CD8-positive, alpha-beta memory T cell (primary cell): ENCODE measurements at regions not wholly inside any gene's neighbourhood (a gene's known extent, or its start where the extent isn't known, plus 50 kb on each side); places are given as distances from the start of the nearest gene placed in this dataset.

ENCODE experiments used
- CTCF ChIA-PET: fragments of 350-600 bp; sonication (Branson Sonifier 250); formaldehyde crosslinking; loops from one replicate; lab custom pipeline; 2021; ENCODE audit warnings: antibody characterized with exemption; lab: Charles Lee
- POLR2A ChIA-PET: fragments of 350-600 bp; sonication (Branson Sonifier 250); formaldehyde crosslinking; loops from one replicate; lab custom pipeline; 2021; ENCODE audit warnings: antibody characterized with exemption; lab: Charles Lee
- DNase-seq, 5 donors: peaks; one replicate each; pipeline versions ENCODE4 v3.0.0 to v3.0.0-alpha.2; 2020 to 2022; ENCODE audit warnings: mixed read lengths in 1 of 5
- H3K27ac ChIP-seq: one replicate; pipeline ENCODE4 v1.7.0; 2013; ENCODE audit warnings: low read depth, mild to moderate bottlenecking, low read length, moderate library complexity
- H3K27me3 ChIP-seq: 2 replicates; pipeline ENCODE4 v1.7.0; 2013; ENCODE audit warnings: low read length, mild to moderate bottlenecking; ENCODE audit not compliant: insufficient read depth, poor library complexity, severe bottlenecking
- H3K36me3 ChIP-seq: 2 replicates; pipeline ENCODE4 v1.7.0; 2013; ENCODE audit warnings: mild to moderate bottlenecking, low read length, moderate library complexity; ENCODE audit not compliant: insufficient read depth
- H3K4me1 ChIP-seq: 2 replicates; pipeline ENCODE4 v1.7.0; 2013; ENCODE audit warnings: mild to moderate bottlenecking, low read length, moderate library complexity; ENCODE audit not compliant: insufficient read depth
- H3K4me3 ChIP-seq: 2 replicates; pipeline ENCODE4 v1.7.0; 2013; ENCODE audit warnings: mild to moderate bottlenecking, low read length
- H3K9me3 ChIP-seq: 2 replicates; pipeline ENCODE4 v1.7.0; 2013; ENCODE audit warnings: mild to moderate bottlenecking, low read length
- H3K27ac Mint-ChIP-seq, 8 donors: one replicate each; pipeline ENCODE4 v1.8.0; 2020 to 2021; ENCODE audit warnings: mixed read lengths in 8 of 8, mild to moderate bottlenecking in 6 of 8, inconsistent platforms in 3 of 8, moderate library complexity in 3 of 8
- H3K27me3 Mint-ChIP-seq, 2 donors: one replicate each; pipeline ENCODE4 v1.8.0; 2020 to 2021; ENCODE audit warnings: mixed read lengths in 2 of 2, mild to moderate bottlenecking in 1 of 2, moderate library complexity in 1 of 2
- H3K36me3 Mint-ChIP-seq, 3 donors: one replicate each; pipeline ENCODE4 v1.8.0; 2020 to 2021; ENCODE audit warnings: mixed read lengths in 3 of 3, inconsistent platforms in 1 of 3, mild to moderate bottlenecking in 1 of 3
- H3K4me1 Mint-ChIP-seq, 3 donors: one replicate each; pipeline ENCODE4 v1.8.0; 2020 to 2021; ENCODE audit warnings: mixed read lengths in 3 of 3, inconsistent platforms in 1 of 3, mild to moderate bottlenecking in 1 of 3
- H3K4me3 Mint-ChIP-seq, 7 donors: one replicate each; pipeline ENCODE4 v1.8.0; 2020 to 2021; ENCODE audit warnings: mixed read lengths in 7 of 7, mild to moderate bottlenecking in 6 of 7, moderate library complexity in 4 of 7, inconsistent platforms in 2 of 7
- H3K9me3 Mint-ChIP-seq, 5 donors: one replicate each; pipeline ENCODE4 v1.8.0; 2020 to 2022; ENCODE audit warnings: mixed read lengths in 5 of 5, mild to moderate bottlenecking in 3 of 5, moderate library complexity in 2 of 5, inconsistent platforms in 1 of 5

DNA sequence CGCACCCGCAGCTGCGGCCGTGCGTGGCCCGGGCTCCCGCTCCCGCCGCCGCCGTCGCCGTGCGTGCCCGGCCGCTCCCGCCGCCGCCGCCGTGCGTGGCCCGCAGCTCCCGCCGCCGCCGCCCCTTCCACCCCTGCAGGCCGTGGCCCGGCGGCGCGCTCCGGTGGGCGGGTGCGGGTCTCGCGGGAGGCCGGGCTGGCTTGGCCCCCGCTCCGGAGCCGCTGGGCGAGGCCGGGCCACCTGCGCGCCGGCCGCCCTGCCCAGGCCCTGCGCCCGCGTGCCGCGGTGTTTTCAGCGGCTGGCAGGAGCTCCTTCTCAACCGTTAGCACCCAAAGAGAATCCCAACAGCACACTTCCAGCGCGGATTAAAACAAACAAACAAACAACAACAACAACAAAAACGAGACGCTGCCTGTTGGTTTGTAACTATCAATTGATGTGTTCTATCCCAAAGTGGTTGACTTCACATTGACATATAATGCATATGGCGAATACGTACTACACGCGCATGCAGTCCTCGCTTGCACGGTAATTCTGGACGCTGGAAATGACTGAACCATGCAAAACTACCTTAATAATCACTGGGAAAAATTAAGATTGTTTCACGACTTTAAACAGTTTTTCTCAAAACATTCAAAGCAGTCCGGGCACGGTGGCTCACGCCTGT lies 113.7 kb upstream of the GOLGA8J start:
- CTCF ChIA-PET: no interaction called here
- Mint-ChIP-seq H3K4me1 (no peaks in the 10 kb centered on the region), H3K36me3 (peaks cover 0 to 4% (median 0%) of the 10 kb centered on the region in 3 donors), H3K27me3 (peaks cover 35 to 63% of the 10 kb centered on the region in 2 donors), H3K9me3 (peaks cover 3 to 17% (median 10%) of the 10 kb centered on the region in 5 donors), H3K4me3 (no peak overlapping the region), H3K27ac (no peak overlapping the region)
- Histone ChIP-seq H3K9me3 (no peaks in the 10 kb centered on the region), H3K27ac (no peak overlapping the region), H3K4me1 (no peaks in the 10 kb centered on the region), H3K4me3 (no peak overlapping the region), H3K27me3 (peaks cover 6% of the 10 kb centered on the region), H3K36me3 (no peaks in the 10 kb centered on the region)
- POLR2A ChIA-PET: no interaction called here
- DNase-seq: no peak

DNA sequence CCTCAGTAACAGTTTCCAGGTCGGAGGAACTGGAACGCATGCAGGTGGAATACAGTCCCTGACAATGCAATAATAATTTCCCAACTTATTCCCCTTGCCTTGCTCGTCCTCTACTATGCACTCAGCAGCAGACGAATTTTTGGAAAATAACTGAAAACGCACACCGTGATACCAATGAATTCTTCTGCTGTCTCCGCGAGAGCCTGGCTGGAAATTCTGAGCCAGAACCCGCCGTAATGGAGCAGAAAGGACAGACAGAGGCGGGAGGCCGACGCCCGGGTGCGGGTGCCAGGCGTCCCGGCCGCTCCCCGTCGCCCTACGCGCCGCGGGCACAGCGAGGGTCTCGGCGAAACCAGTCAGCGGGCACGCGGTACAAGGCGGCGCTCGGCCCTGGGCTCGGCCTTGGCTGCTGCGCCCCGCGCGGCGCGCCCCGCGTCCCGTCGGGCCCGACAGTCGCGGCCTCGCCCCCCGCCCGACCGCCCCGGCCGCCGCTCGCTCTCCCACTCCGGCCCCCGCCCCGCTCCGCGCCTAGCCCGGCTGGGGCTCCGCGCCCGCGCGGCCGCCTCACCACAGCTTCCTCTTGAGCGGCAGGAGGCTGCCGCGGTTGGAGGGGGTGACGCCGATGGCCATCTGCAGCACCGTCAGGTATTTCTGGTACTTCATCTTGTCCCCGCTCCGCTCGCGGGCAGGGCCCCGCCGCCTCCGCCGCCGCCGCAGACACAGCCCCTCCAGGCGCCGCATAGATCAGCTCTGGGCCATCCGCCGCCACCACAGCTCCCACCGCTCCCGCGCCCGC lies 114.5 kb upstream of the GOLGA8J start:
- CTCF ChIA-PET: no interaction called here
- peaks cover 35 to 67% of the 10 kb centered on the region in 2 donors for H3K27me3 Mint-ChIP-seq
- DNase-seq: no peak

DNA sequence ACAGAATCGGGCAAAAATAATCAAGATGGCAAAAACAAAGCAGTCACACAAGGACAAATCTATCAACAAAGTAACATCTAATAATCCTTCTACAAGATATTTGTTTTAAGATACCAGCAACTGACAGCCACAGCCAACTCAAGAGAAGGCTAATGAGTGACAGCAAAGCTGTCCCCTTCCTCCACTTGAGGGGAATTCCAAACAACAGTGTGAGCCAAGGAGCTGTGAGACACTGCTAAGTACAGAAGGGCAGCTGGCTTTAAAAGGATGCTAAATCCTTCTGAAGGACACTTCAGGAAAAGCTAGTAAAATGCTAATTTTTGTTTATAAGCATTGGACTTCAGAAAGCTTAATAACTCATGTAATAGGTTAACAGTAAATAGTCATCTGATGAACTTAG lies 120.3 kb upstream of the GOLGA8J start:
- H3K4me1 Mint-ChIP-seq: no peaks in the 10 kb centered on the region
- Histone ChIP-seq H3K4me3 (no peak overlapping the region), H3K27ac (no peak overlapping the region), H3K4me1 (no peaks in the 10 kb centered on the region), H3K9me3 (no peaks in the 10 kb centered on the region), H3K36me3 (no peaks in the 10 kb centered on the region), H3K27me3 (no peaks in the 10 kb centered on the region)
- H3K4me3 Mint-ChIP-seq: no peak overlapping the region
- no peaks in the 10 kb centered on the region for H3K36me3 Mint-ChIP-seq
- ChIA-PET CTCF (no interaction called here), POLR2A (no interaction called here)
- peaks cover 0 to 5% (median 2%) of the 10 kb centered on the region in 5 donors for H3K9me3 Mint-ChIP-seq
- H3K27ac Mint-ChIP-seq: no peak overlapping the region
- DNase-seq: no peak
- peaks cover 19 to 50% of the 10 kb centered on the region in 2 donors for H3K27me3 Mint-ChIP-seq

More for the DNA sequence above, 114.5 kb upstream of the GOLGA8J start:
- Mint-ChIP-seq H3K27ac (no peak overlapping the region), H3K9me3 (peaks cover 3 to 16% (median 10%) of the 10 kb centered on the region in 5 donors), H3K4me1 (no peaks in the 10 kb centered on the region), H3K4me3 (no peak overlapping the region), H3K36me3 (peaks cover 0 to 4% (median 0%) of the 10 kb centered on the region in 3 donors)
- Histone ChIP-seq H3K4me1 (no peaks in the 10 kb centered on the region), H3K27ac (no peak overlapping the region), H3K4me3 (no peak overlapping the region), H3K9me3 (no peaks in the 10 kb centered on the region), H3K27me3 (peaks cover 6% of the 10 kb centered on the region), H3K36me3 (no peaks in the 10 kb centered on the region)
- POLR2A ChIA-PET: no interaction called here

DNA sequence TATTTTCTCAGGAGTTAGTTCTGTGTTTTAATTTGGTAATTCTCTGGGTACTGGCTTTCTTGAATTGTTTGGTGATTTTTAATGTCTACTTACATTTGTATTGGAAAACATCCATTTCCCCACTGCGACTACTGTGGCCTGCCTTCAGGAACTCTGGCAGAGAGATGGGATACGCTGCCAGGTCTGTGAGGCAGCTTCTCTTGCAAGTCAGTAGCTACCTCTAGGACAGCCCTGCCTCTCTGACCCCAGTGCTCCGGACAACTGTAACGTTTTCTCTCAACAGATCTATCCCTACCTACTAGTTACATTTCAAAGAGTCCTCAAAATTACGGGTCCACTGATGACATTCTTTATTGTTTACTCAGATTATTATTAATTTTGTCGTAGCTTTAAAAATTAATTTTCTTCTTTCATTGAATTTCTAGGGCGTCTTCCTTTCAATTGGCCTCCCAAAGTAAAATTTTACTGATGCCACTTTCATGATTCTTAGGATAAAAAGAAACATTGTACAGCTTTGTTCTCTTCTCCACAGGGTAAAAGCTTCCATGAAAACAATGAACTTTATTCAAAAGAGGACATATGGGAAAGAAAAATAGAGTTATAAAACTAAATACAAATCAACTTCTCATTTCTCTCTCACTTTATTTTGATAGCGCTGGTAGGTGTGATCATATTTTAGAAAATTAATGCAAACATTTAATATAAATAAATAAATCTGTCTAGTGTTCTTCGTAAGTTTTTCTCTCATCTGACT lies 123.2 kb upstream of the GOLGA8J start:
- H3K4me3 ChIP-seq: no peak overlapping the region
- DNase-seq: no peak
- no peaks in the 10 kb centered on the region for H3K4me1 ChIP-seq
- Mint-ChIP-seq H3K27me3 (peaks cover 11 to 33% of the 10 kb centered on the region in 2 donors), H3K4me3 (no peak overlapping the region), H3K9me3 (peaks cover 0 to 5% (median 0%) of the 10 kb centered on the region in 5 donors), H3K4me1 (no peaks in the 10 kb centered on the region), H3K27ac (no peak overlapping the region), H3K36me3 (no peaks in the 10 kb centered on the region)
- H3K9me3 ChIP-seq: no peaks in the 10 kb centered on the region
- H3K36me3 ChIP-seq: no peaks in the 10 kb centered on the region
- H3K27ac ChIP-seq: no peak overlapping the region
- ChIA-PET POLR2A (no interaction called here), CTCF (interaction anchor here (1.1 kb wide), 1 partner anchor 50 kb away, joined by 3 read pairs; no protein-coding TSS in a partner anchor)
- no peaks in the 10 kb centered on the region for H3K27me3 ChIP-seq

DNA sequence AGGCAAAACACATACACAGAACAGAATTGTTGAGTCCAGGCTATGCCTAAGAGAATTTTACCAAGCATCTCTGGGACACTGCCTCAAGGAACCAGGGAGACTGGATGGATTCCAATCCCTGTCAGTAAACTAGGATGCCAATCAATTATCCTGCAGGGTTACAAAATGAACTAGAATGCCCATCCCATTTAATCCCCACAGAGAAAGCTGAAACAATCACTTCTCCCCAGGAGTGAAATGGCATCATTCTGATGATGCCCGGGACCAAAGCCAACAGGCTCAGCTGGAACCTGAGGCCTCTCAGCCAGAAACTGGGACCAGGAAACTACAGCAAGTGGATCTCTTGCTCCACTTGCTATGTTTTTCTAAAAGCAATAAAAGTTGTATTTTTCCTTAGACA lies 130.0 kb upstream of the TJP1 start:
- CTCF ChIA-PET: no interaction called here
- no peak for DNase-seq
- H3K36me3 Mint-ChIP-seq: no peaks in the 10 kb centered on the region
- no peaks in the 10 kb centered on the region for H3K4me1 Mint-ChIP-seq
- Histone ChIP-seq H3K27me3 (no peaks in the 10 kb centered on the region), H3K36me3 (no peaks in the 10 kb centered on the region), H3K9me3 (no peaks in the 10 kb centered on the region), H3K27ac (no peak overlapping the region), H3K4me3 (no peak overlapping the region), H3K4me1 (no peaks in the 10 kb centered on the region)
- peaks cover 0 to 3% of the 10 kb centered on the region in 2 donors for H3K27me3 Mint-ChIP-seq
- H3K27ac Mint-ChIP-seq: no peak overlapping the region
- POLR2A ChIA-PET: no interaction called here
- H3K4me3 Mint-ChIP-seq: no peak overlapping the region
- peaks cover 0 to 4% (median 2%) of the 10 kb centered on the region in 5 donors for H3K9me3 Mint-ChIP-seq

DNA sequence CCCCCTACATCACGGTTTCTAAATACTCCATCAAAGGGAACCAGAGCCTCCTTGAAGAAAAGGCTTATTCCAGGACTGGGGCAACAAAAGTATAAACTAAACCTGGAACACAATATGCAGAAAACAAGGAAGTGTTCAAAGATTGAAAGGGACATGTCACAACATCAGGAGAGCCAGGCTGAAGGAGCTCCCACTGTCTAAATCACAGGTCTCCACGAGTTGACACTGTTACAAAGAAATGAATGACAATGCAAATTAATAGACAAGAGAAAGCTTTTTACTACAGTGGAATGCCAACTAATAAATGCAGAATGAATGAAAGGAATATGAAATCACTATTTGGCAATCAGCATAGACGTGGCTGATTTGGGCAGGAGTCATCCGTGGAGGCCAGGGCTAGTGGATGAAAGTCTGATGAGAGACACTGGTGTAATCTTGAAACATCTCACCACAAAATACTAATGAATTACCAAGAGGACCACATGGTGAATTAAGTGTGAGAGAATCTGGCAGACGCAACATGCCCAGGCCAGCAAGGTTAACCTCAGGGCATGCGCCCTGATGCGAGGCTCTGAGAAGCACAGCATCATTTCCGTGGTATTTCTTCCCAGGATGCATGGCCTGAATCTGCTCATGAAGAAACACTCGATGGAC lies 123.8 kb upstream of the TJP1 start:
- H3K27me3 Mint-ChIP-seq: peaks cover 5 to 8% of the 10 kb centered on the region in 2 donors
- Histone ChIP-seq H3K27ac (no peak overlapping the region), H3K36me3 (no peaks in the 10 kb centered on the region), H3K4me1 (no peaks in the 10 kb centered on the region), H3K9me3 (no peaks in the 10 kb centered on the region), H3K27me3 (no peaks in the 10 kb centered on the region), H3K4me3 (no peak overlapping the region)
- H3K27ac Mint-ChIP-seq: no peak overlapping the region
- no peak overlapping the region for H3K4me3 Mint-ChIP-seq
- H3K4me1 Mint-ChIP-seq: no peaks in the 10 kb centered on the region
- ChIA-PET POLR2A (no interaction called here), CTCF (no interaction called here)
- no peaks in the 10 kb centered on the region for H3K36me3 Mint-ChIP-seq
- H3K9me3 Mint-ChIP-seq: peaks cover 0 to 5% (median 0%) of the 10 kb centered on the region in 5 donors
- DNase-seq: no peak

DNA sequence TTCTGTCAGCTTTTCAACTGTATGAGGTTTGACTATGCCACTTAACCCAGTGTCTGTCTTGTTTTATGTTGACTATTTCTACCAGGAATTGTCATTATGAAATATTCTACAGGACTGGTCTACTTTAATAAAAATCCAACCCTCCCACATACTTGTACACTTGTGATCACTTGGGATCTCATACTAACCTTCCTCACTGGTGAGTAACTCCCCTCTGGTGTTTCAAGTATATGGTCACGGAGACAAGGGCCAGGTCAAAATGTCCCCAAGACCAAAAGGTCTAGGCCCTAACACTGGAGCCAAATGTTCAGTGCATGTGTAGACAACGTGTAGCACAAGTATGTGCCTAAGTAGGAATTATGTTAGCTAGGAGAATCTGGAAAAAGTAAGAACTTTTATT lies 122.7 kb upstream of the TJP1 start:
- peaks cover 9 to 10% of the 10 kb centered on the region in 2 donors for H3K27me3 Mint-ChIP-seq
- POLR2A ChIA-PET: no interaction called here

More for the DNA sequence above, 122.7 kb upstream of the TJP1 start:
- H3K27ac Mint-ChIP-seq: no peak overlapping the region
- no peak overlapping the region for H3K27ac ChIP-seq
- no peak overlapping the region for H3K4me3 ChIP-seq
- H3K4me1 ChIP-seq: no peaks in the 10 kb centered on the region
- H3K36me3 ChIP-seq: no peaks in the 10 kb centered on the region
- H3K36me3 Mint-ChIP-seq: no peaks in the 10 kb centered on the region
- no peaks in the 10 kb centered on the region for H3K27me3 ChIP-seq
- H3K4me1 Mint-ChIP-seq: no peaks in the 10 kb centered on the region
- peaks cover 0 to 4% (median 0%) of the 10 kb centered on the region in 5 donors for H3K9me3 Mint-ChIP-seq
- H3K4me3 Mint-ChIP-seq: no peak overlapping the region
- H3K9me3 ChIP-seq: no peaks in the 10 kb centered on the region
- no peak for DNase-seq
- CTCF ChIA-PET: no interaction called here
